Endothelial cell of umbilical vein (primary cell): ENCODE measurements at regions not wholly inside any gene's neighbourhood (a gene's known extent, or its start where the extent isn't known, plus 50 kb on each side); places are given as distances from the start of the nearest gene placed in this dataset.

Source experiments
- BruUV-seq: library from RNA; stranded (reverse); fragments of 400-500 nt; replicated peaks from 2 replicates; lab custom pipeline; 2021; lab: Mats Ljungman, UMichigan
- CTCF ChIA-PET: fragments of 300-600, 350-600 bp; sonication (Branson Sonifier 250); formaldehyde crosslinking; loops from one replicate; lab custom pipeline; 2021; ENCODE audit warnings: antibody characterized with exemption, inconsistent platforms; lab: Charles Lee
- POLR2A ChIA-PET: fragments of 300-600, 350-600 bp; sonication (Branson Sonifier 250); formaldehyde crosslinking; loops from one replicate; lab custom pipeline; 2021; ENCODE audit warnings: antibody characterized with exemption, inconsistent platforms; lab: Charles Lee
- DNase-seq: peaks from one replicate; pipeline ENCODE4 v3.0.0-alpha.2; 2011; ENCODE audit warnings: low read depth, low spot score
- FAIRE-seq: peaks from 2 replicates; lab custom pipeline; 2011; peaks lifted over from hg19 to GRCh38; lab: Jason Lieb, UNC
- H2AFZ ChIP-seq: 2 replicates; pipeline ENCODE4 v1.6.0; 2012; ENCODE audit warnings: low read depth, low read length, control low read depth, inconsistent platforms
- H3K27ac ChIP-seq: 2 replicates; pipeline ENCODE4 v1.5.1; 2011; ENCODE audit warnings: low read depth, mild to moderate bottlenecking, control low read depth, low read length, moderate library complexity; ENCODE audit not compliant: insufficient read depth
- H3K27me3 ChIP-seq, 2 experiments: 2 replicates each; pipeline versions ENCODE4 v1.6.0 to v1.6.1; 2011; ENCODE audit warnings: low read length in 2 of 2, mixed read lengths in 1 of 2; ENCODE audit not compliant: control insufficient read depth in 2 of 2, insufficient read depth in 2 of 2
- H3K36me3 ChIP-seq, 2 experiments: 2 replicates in 1 of 2; 3 replicates in 1 of 2; pipeline ENCODE4 v1.5.1; 2011; ENCODE audit warnings: low read length in 2 of 2, mild to moderate bottlenecking in 1 of 2, moderate library complexity in 1 of 2; ENCODE audit not compliant: control insufficient read depth in 2 of 2, insufficient read depth in 2 of 2; ENCODE audit errors: extremely low read depth in 1 of 2
- H3K4me1 ChIP-seq: 3 replicates; pipeline ENCODE4 v1.5.1; 2011; ENCODE audit warnings: mild to moderate bottlenecking, low read length; ENCODE audit not compliant: control insufficient read depth, insufficient read depth; ENCODE audit errors: extremely low read depth
- H3K4me2 ChIP-seq: 2 replicates; pipeline ENCODE4 v1.6.1; 2011; ENCODE audit warnings: low read length, control low read depth, mixed read lengths; ENCODE audit not compliant: insufficient read depth
- H3K4me3 ChIP-seq, 3 experiments: fragments of 200-600 bp in 1 of 3; sonication (generic), shearing (Covaris generic) in 1 of 3; replicated peaks in 1 of 3; 2 replicates each; pipeline ENCODE4 v1.5.1; 2011 to 2016; ENCODE audit warnings: control low read depth in 3 of 3, low read length in 3 of 3, mild to moderate bottlenecking in 2 of 3, inconsistent platforms in 1 of 3, low read depth in 1 of 3, moderate library complexity in 1 of 3; ENCODE audit not compliant: insufficient read depth in 1 of 3
- H3K79me2 ChIP-seq: 2 replicates; pipeline ENCODE4 v1.6.0; 2012; ENCODE audit warnings: low read length, inconsistent platforms; ENCODE audit not compliant: control insufficient read depth, insufficient read depth
- H3K9ac ChIP-seq: replicated peaks from 2 replicates; pipeline ENCODE3; 2011; ENCODE audit warnings: low read length, control low read depth; ENCODE audit not compliant: insufficient read depth; ENCODE audit errors: extremely low read depth
- H3K9me1 ChIP-seq: replicated peaks from 3 replicates; pipeline ENCODE4 v1.6.0; 2011; ENCODE audit warnings: mild to moderate bottlenecking, low read length; ENCODE audit not compliant: control insufficient read depth, insufficient read depth; ENCODE audit errors: extremely low read depth
- H3K9me3 ChIP-seq: replicated peaks from 2 replicates; pipeline ENCODE4 v1.5.1; 2012; ENCODE audit warnings: low read length, inconsistent platforms; ENCODE audit not compliant: control insufficient read depth, insufficient read depth
- H4K20me1 ChIP-seq: replicated peaks from 2 replicates; pipeline ENCODE3; 2011; ENCODE audit warnings: mild to moderate bottlenecking, low read length; ENCODE audit not compliant: control insufficient read depth, insufficient read depth; ENCODE audit errors: extremely low read depth
- CTCF ChIP-seq, 2 donors: IDR thresholded peaks; 1 replicate in 1 of 2; 2 replicates in 1 of 2; pipeline ENCODE4 v1.5.1; 2011; ENCODE audit warnings: low read length in 2 of 2, mild to moderate bottlenecking in 2 of 2, moderate library complexity in 2 of 2, control low read depth in 1 of 2, inconsistent platforms in 1 of 2, low read depth in 1 of 2; ENCODE audit not compliant: insufficient read depth in 1 of 2; ENCODE audit errors: extremely low read depth in 1 of 2
- EZH2 ChIP-seq: IDR thresholded peaks from 2 replicates; pipeline ENCODE4 v1.6.1; 2012; ENCODE audit warnings: borderline replicate concordance, low read depth, mild to moderate bottlenecking, moderate library complexity, low read length, inconsistent platforms; ENCODE audit not compliant: severe bottlenecking
- FOS ChIP-seq: IDR thresholded peaks from 2 replicates; pipeline ENCODE4 v1.6.1; 2011; ENCODE audit warnings: mild to moderate bottlenecking, low read length, moderate library complexity, borderline replicate concordance; ENCODE audit not compliant: insufficient read depth
- MAX ChIP-seq: IDR thresholded peaks from 2 replicates; pipeline ENCODE4 v1.6.1; 2011; ENCODE audit not compliant: insufficient read depth, insufficient read length
- MYC ChIP-seq: IDR thresholded peaks from one replicate; pipeline ENCODE4 v1.6.1; 2011; ENCODE audit warnings: mild to moderate bottlenecking, low read depth, low read length
- POLR2A ChIP-seq: IDR thresholded peaks from 2 replicates; pipeline ENCODE4 v1.6.1; 2012; ENCODE audit warnings: low read depth, mild to moderate bottlenecking, control low read depth, low read length
- POLR2AphosphoS5 ChIP-seq: IDR thresholded peaks from 2 replicates; pipeline ENCODE4 v1.6.1; 2012; ENCODE audit warnings: low read depth, mild to moderate bottlenecking, control low read depth, low read length, moderate library complexity; ENCODE audit not compliant: insufficient read depth
- dilution Hi-C: fragments of 300-500 bp; cut with MboI; formaldehyde crosslinking; loops from one replicate; pipeline ENCODE4 v1.15.0; 2019; ENCODE audit warnings: low sequenced_read_pairs; ENCODE audit not compliant: extremely low pct_ligation_motif_present
- intact Hi-C: fragments of 100-400 bp; cut with micrococcal nuclease; formaldehyde crosslinking; loops from one replicate; pipeline ENCODE4 v1.10.0; 2022

GRCh38 chr2:59791004-59791618 is 762.3 kb downstream of the BCL11A start:
- FAIRE-seq (no peak), DNase-seq (no peak)
- Histone ChIP-seq H3K4me1 (no peaks in the 10 kb centered on the region), H2AFZ (no peak overlapping the region), H3K9me3 (peaks cover 2% of the 10 kb centered on the region), H3K27me3 (no peaks in the 10 kb centered on the region), H3K9ac (no peak overlapping the region), H3K9me1 (no peaks in the 10 kb centered on the region), H3K79me2 (no peaks in the 10 kb centered on the region), H3K36me3 (no peaks in the 10 kb centered on the region), H3K27ac (no peak overlapping the region), H4K20me1 (no peaks in the 10 kb centered on the region), H3K4me2 (no peak overlapping the region), H3K4me3 (no peak overlapping the region)
- dilution Hi-C loops (no loop called here), intact Hi-C loops (no loop called here)
- CTCF ChIA-PET = no interaction called here
- TF ChIP-seq POLR2A (no peak), EZH2 (no peak), MAX (no peak), POLR2AphosphoS5 (no peak), CTCF (IDR thresholded peaks at IDR 0.05; ENCODE audit: extremely low read depth in 1 of 2, insufficient read depth in 1 of 2, low read depth in 1 of 2, low read length in 2 of 2) (no peak), MYC (no peak), FOS (no peak)
- POLR2A ChIA-PET = no interaction called here
- BruUV-seq = no TSS peak
